ES-I3 (cell line): ENCODE measurements at regions not wholly inside any gene's neighbourhood (a gene's known extent, or its start where the extent isn't known, plus 50 kb on each side); places are given as distances from the start of the nearest gene placed in this dataset.
"Not testable (repeated sequence)": the region's sequence is repeated elsewhere in the genome, so short reads cannot be mapped to it uniquely, and the experiment has no call there.

Source experiments
- H3K36me3 ChIP-seq: 2 replicates; pipeline ENCODE4 v1.6.1; 2013; ENCODE audit warnings: mild to moderate bottlenecking, low read length, control low read depth, moderate library complexity; ENCODE audit not compliant: insufficient read depth
- H3K4me1 ChIP-seq: 2 replicates; pipeline ENCODE4 v1.6.1; 2013; ENCODE audit warnings: mild to moderate bottlenecking, control low read depth, low read length; ENCODE audit not compliant: insufficient read depth
- H3K9ac ChIP-seq: 2 replicates; pipeline ENCODE4 v1.6.1; 2013; ENCODE audit warnings: low read depth, mild to moderate bottlenecking, low read length, moderate library complexity
- H3K9me3 ChIP-seq: 2 replicates; pipeline ENCODE4 v1.6.1; 2013; ENCODE audit warnings: mild to moderate bottlenecking, low read length, moderate library complexity; ENCODE audit not compliant: control insufficient read depth, insufficient read depth

GRCh38 chr4:123600987-123601904 is 204.7 kb downstream of the SPRY1 start:
- Histone ChIP-seq H3K9ac (no peak overlapping the region), H3K36me3 (no peaks in the 10 kb centered on the region), H3K4me1 (peaks cover 29% of the 10 kb centered on the region), H3K9me3 (no peaks in the 10 kb centered on the region)

GRCh38 chr4:123602007-123602406 is 205.4 kb downstream of the SPRY1 start:
- H3K9me3 ChIP-seq = no peaks in the 10 kb centered on the region
- no peak overlapping the region for H3K9ac ChIP-seq
- H3K4me1 ChIP-seq = peaks cover 29% of the 10 kb centered on the region
- no peaks in the 10 kb centered on the region for H3K36me3 ChIP-seq

- H3K9me3 ChIP-seq = no peaks in the 10 kb centered on the region
- no peaks in the 10 kb centered on the region for H3K36me3 ChIP-seq
- H3K4me1 ChIP-seq = peaks cover 23% of the 10 kb centered on the region
- H3K9ac ChIP-seq = no peak overlapping the region
These were observed 206.6 kb downstream of the SPRY1 start for GRCh38 chr4:123603165-123603564.

- not testable (repeated sequence) for H3K9ac ChIP-seq, H3K9me3 ChIP-seq, H3K36me3 ChIP-seq, H3K4me1 ChIP-seq
These were observed 209.2 kb downstream of the SPRY1 start for GRCh38 chr4:123605797-123606196.

- H3K36me3 ChIP-seq = no peaks in the 10 kb centered on the region
- H3K9me3 ChIP-seq = no peaks in the 10 kb centered on the region
- H3K4me1 ChIP-seq = peaks cover 3% of the 10 kb centered on the region; the same call in 1 of the 2 replicates
These were observed 209.7 kb downstream of the SPRY1 start for GRCh38 chr4:123606336-123606735.

DNA sequence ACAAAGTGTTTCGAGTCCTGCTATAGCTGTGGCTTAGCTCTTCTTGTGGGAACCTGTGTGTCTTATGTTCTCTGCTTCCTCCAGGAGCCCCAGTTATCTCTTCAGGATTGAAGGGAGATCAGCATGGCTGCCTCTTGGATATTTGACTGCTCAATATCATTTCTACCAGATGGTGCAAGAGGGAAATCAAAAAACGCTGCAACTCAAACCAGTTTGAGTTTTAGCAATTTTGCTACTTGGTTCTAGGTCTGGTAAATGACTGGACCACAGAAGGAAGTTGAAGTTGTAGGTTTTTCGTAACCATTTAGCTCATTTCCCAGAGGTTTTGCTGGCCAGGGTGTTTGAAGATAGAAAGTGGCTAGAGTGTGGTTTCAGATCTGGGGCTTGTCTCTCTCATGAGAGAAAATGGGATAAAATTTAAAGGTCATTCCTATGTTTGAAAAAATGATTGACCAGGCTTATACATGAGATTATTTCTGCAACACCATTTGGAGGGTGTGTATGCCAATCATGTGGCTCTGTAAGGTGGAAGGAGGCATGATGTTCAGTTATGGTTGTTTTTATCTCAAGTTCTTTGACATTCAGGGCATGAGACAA is 210.4 kb downstream of the SPRY1 start:
- Histone ChIP-seq H3K36me3 (no peaks in the 10 kb centered on the region), H3K9ac (no peak overlapping the region), H3K4me1 (no peaks in the 10 kb centered on the region), H3K9me3 (no peaks in the 10 kb centered on the region)

More at GRCh38 chr4:123606336-123606735, 209.7 kb downstream of the SPRY1 start:
- no peak overlapping the region for H3K9ac ChIP-seq

DNA sequence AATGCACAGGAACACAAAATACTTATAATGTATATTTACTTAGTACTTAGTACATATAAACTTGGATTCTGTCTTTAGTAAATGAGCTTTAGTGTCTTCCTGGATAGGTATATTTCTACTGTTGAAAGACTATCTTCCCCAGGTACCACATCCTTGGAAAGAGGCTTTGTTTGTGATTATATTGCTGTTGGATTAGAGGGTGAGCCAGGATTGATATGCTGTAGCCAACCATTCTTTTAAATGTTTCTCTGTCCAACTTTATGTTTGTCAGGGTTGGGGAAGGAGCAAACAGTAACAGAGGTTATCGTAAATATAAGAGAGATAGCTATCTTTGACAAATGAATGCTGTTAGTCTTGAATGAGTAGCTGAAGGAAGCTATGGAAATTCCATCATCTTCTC is 213.2 kb downstream of the SPRY1 start:
- H3K9ac ChIP-seq = no peak overlapping the region
- H3K9me3 ChIP-seq = no peaks in the 10 kb centered on the region
- H3K4me1 ChIP-seq = no peaks in the 10 kb centered on the region
- no peaks in the 10 kb centered on the region for H3K36me3 ChIP-seq

DNA sequence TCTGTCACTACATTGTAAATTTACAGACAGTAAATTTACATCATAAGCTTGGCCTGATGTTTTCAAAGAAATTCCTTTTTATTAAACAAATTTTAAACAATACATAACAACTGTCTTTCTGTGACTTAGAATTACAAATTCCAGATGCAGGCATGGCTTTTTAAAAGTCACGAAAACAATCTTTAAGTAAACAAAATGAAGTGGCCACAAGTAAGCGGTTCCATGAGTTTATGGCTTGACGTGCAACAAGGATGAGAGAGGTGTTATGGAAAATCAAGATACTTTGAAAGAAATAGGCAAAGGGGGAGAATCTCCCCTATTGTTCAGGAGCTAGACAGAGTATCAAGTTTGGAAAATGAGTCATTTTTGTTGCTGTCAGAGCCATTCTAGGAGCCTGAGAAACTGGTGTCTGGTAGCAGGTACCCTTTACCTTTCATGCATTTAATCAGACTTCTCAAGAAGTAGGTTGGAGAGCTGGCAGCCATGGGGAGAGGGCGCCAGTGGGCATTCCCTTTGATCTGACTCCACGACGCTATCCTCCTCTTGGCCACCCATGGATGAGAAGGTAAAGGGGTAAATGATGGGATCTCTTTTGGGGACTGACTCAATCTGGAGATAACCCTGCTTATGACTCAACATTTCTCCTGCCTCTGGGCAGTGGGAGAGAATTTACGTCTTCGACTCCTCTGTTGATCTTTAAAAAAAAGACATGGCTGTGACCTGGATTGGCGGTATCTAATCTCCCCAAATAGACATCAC is 217.2 kb downstream of the SPRY1 start:
- Histone ChIP-seq H3K4me1 (no peaks in the 10 kb centered on the region), H3K9me3 (no peaks in the 10 kb centered on the region), H3K9ac (no peak overlapping the region), H3K36me3 (no peaks in the 10 kb centered on the region)

DNA sequence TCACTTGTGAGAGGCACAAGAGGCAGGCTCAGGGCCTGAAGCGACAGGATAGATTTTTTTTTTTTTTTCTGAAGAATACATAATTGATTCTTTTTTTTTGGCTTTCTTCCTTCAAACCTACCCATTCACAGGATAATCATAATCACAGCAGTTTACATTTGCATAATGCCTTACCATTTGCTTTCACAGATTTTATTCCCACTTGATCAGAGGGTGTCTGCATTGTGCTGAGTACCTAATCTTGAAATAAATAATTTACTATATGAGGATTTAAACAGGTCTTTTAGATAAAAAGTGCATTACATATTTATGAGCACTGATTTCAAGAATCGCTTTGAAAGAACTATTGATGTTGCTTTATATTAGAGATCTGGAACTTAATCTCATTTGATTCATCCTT is 219.3 kb downstream of the SPRY1 start:
- H3K9ac ChIP-seq = no peak overlapping the region
- no peaks in the 10 kb centered on the region for H3K9me3 ChIP-seq
- no peaks in the 10 kb centered on the region for H3K36me3 ChIP-seq
- H3K4me1 ChIP-seq = no peaks in the 10 kb centered on the region

- no peak overlapping the region for H3K9ac ChIP-seq
- H3K36me3 ChIP-seq = no peaks in the 10 kb centered on the region
- no peaks in the 10 kb centered on the region for H3K4me1 ChIP-seq
- H3K9me3 ChIP-seq = no peaks in the 10 kb centered on the region
These were observed 220.4 kb downstream of the SPRY1 start for GRCh38 chr4:123616951-123617461.

- Histone ChIP-seq H3K36me3 (no peaks in the 10 kb centered on the region), H3K9ac (no peak overlapping the region), H3K4me1 (no peaks in the 10 kb centered on the region), H3K9me3 (no peaks in the 10 kb centered on the region)
These were observed 221.2 kb downstream of the SPRY1 start for GRCh38 chr4:123617791-123618190.

GRCh38 chr4:123618606-123619005 is 222.0 kb downstream of the SPRY1 start:
- no peaks in the 10 kb centered on the region for H3K9me3 ChIP-seq
- H3K36me3 ChIP-seq = no peaks in the 10 kb centered on the region
- H3K9ac ChIP-seq = no peak overlapping the region
- no peaks in the 10 kb centered on the region for H3K4me1 ChIP-seq

DNA sequence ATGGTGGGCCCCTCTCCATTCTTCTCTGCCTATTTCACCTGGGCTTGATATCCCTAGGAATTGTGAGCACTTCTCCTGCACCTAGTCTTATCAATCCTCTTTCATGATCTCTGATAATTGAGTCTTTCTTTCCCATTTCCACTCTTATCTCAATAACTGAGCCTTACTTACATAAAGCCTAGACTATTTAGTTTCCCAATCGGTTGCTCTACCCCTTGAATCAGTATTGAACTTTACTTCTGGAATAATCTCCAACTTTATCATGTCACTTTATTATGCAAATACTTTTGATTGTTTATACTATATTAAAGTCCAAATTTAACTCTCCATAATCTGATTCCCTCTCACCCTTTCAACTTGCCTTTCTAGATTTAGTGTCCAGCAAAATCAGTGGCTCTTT is 222.7 kb downstream of the SPRY1 start:
- no peak overlapping the region for H3K9ac ChIP-seq
- H3K36me3 ChIP-seq = no peaks in the 10 kb centered on the region
- H3K4me1 ChIP-seq = no peaks in the 10 kb centered on the region
- no peaks in the 10 kb centered on the region for H3K9me3 ChIP-seq

DNA sequence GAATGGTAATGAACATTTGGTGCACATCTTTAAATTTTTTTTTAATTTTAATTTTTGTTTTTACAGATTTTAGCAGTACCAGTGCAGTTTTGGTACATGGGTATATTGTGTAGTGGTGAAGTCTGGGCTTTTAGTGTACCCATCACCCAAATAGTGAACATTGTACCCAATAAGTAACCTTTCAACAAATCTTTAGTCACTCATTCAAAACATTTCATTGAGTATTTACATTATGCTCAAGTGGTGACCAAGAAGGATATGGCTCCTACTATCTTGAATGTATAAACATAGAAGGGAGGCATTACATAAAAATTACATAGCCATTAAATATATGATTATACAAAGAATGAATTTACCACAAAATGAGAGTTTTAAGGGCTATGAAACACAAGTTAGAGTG is 223.3 kb downstream of the SPRY1 start:
- H3K36me3 ChIP-seq = no peaks in the 10 kb centered on the region
- H3K9ac ChIP-seq = no peak overlapping the region
- no peaks in the 10 kb centered on the region for H3K9me3 ChIP-seq
- H3K4me1 ChIP-seq = no peaks in the 10 kb centered on the region
